ENCODE measurements at regions not wholly inside any gene's neighbourhood (a gene's known extent, or its start where the extent isn't known, plus 50 kb on each side); places are given as distances from the start of the nearest gene placed in this dataset.

- POLR2A ChIA-PET (ENCODE audit: partially characterized antibody) = no interaction called here
- WGBS, 2 experiments (ENCODE audit: extremely low coverage in 1 of 2, insufficient coverage in 1 of 2, insufficient read length in 1 of 2, insufficient replicate concordance in 2 of 2, low coverage in 1 of 2, low lambda C conversion rate in 2 of 2, missing lambda C conversion rate in 1 of 2) = 93% methylated on average over 2 of the region's 2 CpGs; no CpG with 5 or more reads in 1 of the 2 experiments
- TF ChIP-seq E2F6 (IDR thresholded peaks at IDR 0.05) (no peak), ASH2L (IDR thresholded peaks at IDR 0.05; ENCODE audit: low read length) (no peak), MAX (IDR thresholded peaks at IDR 0.05) (no peak), TEAD4 (IDR thresholded peaks at IDR 0.05; ENCODE audit: low read depth, low read length) (no peak), EP300 (IDR thresholded peaks at IDR 0.05; ENCODE audit: borderline replicate concordance in 1 of 2, low read depth in 2 of 2, low read length in 2 of 2) (no peak), SIRT6 (IDR thresholded peaks at IDR 0.05; ENCODE audit: low read length) (no peak)
These were observed 193.5 kb upstream of the ANKH start for GRCh38 chr5:15065091-15065490.

More at GRCh38 chr5:15065091-15065490, 193.5 kb upstream of the ANKH start:
- FAIRE-seq (no peak), DNase-seq (ENCODE audit: low read depth in 1 of 2, low spot score in 2 of 2) (no peak)
- no peak overlapping the region for H4K5ac ChIP-seq (ENCODE audit: insufficient read length, low read depth, low read length)
- H3K4me2 ChIP-seq (ENCODE audit: insufficient read depth in 1 of 2, low read depth in 2 of 2, low read length in 2 of 2) = no peak overlapping the region
- no peaks in the 10 kb centered on the region for H3K9me3 ChIP-seq (ENCODE audit: insufficient read depth in 2 of 2, low read depth in 1 of 2, low read length in 1 of 2)
- H3K14ac ChIP-seq (ENCODE audit: insufficient read length) = no peak overlapping the region
- CTCF ChIA-PET (ENCODE audit: partially characterized antibody) = no interaction called here
- H3K4me1 ChIP-seq (replicated peaks in 1 of 4; ENCODE audit: control insufficient read depth in 3 of 4, insufficient read depth in 4 of 4, low read length in 3 of 4) = no peaks in the 10 kb centered on the region
- H3K23me2 ChIP-seq (ENCODE audit: low read depth, low read length) = no peaks in the 10 kb centered on the region
- H4K8ac ChIP-seq (ENCODE audit: extremely low read depth, insufficient read depth, low read length) = no peak overlapping the region
- H2AK5ac ChIP-seq (ENCODE audit: low read depth, low read length) = no peak overlapping the region
- no peak overlapping the region for H3K4ac ChIP-seq (replicated peaks; ENCODE audit: insufficient read length, low read depth, low read length)
- H2BK5ac ChIP-seq (ENCODE audit: low read depth, low read length) = no peak overlapping the region
- H3K23ac ChIP-seq (ENCODE audit: insufficient read length) = no peak overlapping the region
- no peak overlapping the region for H4K91ac ChIP-seq (replicated peaks; ENCODE audit: insufficient read length, low read length)
- no peak overlapping the region for H2BK20ac ChIP-seq (ENCODE audit: low read length)
- no peak overlapping the region for H3K9ac ChIP-seq (replicated peaks in 1 of 4; ENCODE audit: extremely low read depth in 1 of 4, low read depth in 3 of 4, low read length in 3 of 4)
- no peak overlapping the region for H3K27ac ChIP-seq (ENCODE audit: low read depth, low read length)
- peaks cover 0 to 1% (median 0%) of the 10 kb centered on the region in 4 experiments; a peak in 1 of 7 replicates for H3K27me3 ChIP-seq (replicated peaks in 1 of 4; ENCODE audit: control insufficient read depth in 3 of 4, extremely low read depth in 1 of 4, insufficient read depth in 3 of 4, low read length in 3 of 4)
- H2BK12ac ChIP-seq (ENCODE audit: low read depth, low read length) = no peak overlapping the region
- no peak overlapping the region for H2BK15ac ChIP-seq (ENCODE audit: low read length)
- no peak overlapping the region for H2BK120ac ChIP-seq (replicated peaks; ENCODE audit: low read depth, low read length)
- no peak overlapping the region for H3K4me3 ChIP-seq (ENCODE audit: extremely low read depth in 1 of 4, insufficient read depth in 2 of 4, low read depth in 3 of 4, low read length in 4 of 4)
- no peaks in the 10 kb centered on the region for H4K20me1 ChIP-seq (replicated peaks in 1 of 2; ENCODE audit: control insufficient read depth in 1 of 2, insufficient read depth in 2 of 2, low read length in 2 of 2)
- no peak overlapping the region for H3K18ac ChIP-seq (ENCODE audit: extremely low read depth, low read length)
- H3K36me3 ChIP-seq (ENCODE audit: control insufficient read depth in 2 of 4, insufficient read depth in 4 of 4, low read length in 3 of 4) = no peaks in the 10 kb centered on the region
- H3K79me2 ChIP-seq (ENCODE audit: control insufficient read depth in 1 of 2, insufficient read depth in 2 of 2, low read length in 2 of 2) = no peaks in the 10 kb centered on the region
- H3K56ac ChIP-seq (replicated peaks; ENCODE audit: insufficient read length, low read depth, low read length) = no peak overlapping the region
- H2AFZ ChIP-seq (ENCODE audit: low read length) = no peak overlapping the region
- H3K79me1 ChIP-seq (ENCODE audit: low read depth, low read length) = no peaks in the 10 kb centered on the region

Measured in H1 (cell line).